Neural cell (in vitro differentiated cells): ENCODE measurements at regions not wholly inside any gene's neighbourhood (a gene's known extent, or its start where the extent isn't known, plus 50 kb on each side); places are given as distances from the start of the nearest gene placed in this dataset.

Source experiments
- H2AFZ ChIP-seq: fragments of 200-600, 300-800 bp; sonication (generic), shearing (Covaris generic); 2 replicates; pipeline ENCODE4 v1.6.0; 2014; ENCODE audit warnings: low read depth, mild to moderate bottlenecking, antibody characterized with exemption, low read length, moderate library complexity
- H3F3A ChIP-seq: fragments of 200-600 bp; shearing (Covaris generic); 2 replicates; pipeline ENCODE4 v1.6.1; 2016; ENCODE audit warnings: mild to moderate bottlenecking, moderate library complexity, mixed read lengths, antibody characterized with exemption, low read length; ENCODE audit not compliant: insufficient read depth, poor library complexity, severe bottlenecking
- H3K27ac ChIP-seq: fragments of 200-600, 300-800 bp; sonication (generic), shearing (Covaris generic); 2 replicates; pipeline ENCODE4 v1.5.1; 2014; ENCODE audit warnings: mild to moderate bottlenecking, low read length, moderate library complexity
- H3K27me3 ChIP-seq: fragments of 300-800, 200-600 bp; sonication (generic), shearing (Covaris generic); 2 replicates; pipeline ENCODE4 v1.6.0; 2014; ENCODE audit warnings: mild to moderate bottlenecking, low read depth, low read length, moderate library complexity; ENCODE audit not compliant: insufficient read depth
- H3K36me3 ChIP-seq: fragments of 300-800, 200-600 bp; sonication (generic), shearing (Covaris generic); 2 replicates; pipeline ENCODE4 v1.5.1; 2014; ENCODE audit warnings: mild to moderate bottlenecking, antibody characterized with exemption, low read length, moderate library complexity; ENCODE audit not compliant: insufficient read depth
- H3K4me2 ChIP-seq: fragments of 300-800, 200-600 bp; sonication (generic), shearing (Covaris generic); 2 replicates; pipeline ENCODE4 v1.6.0; 2014; ENCODE audit warnings: mild to moderate bottlenecking, low read length
- H3K4me3 ChIP-seq: fragments of 300-800, 200-600 bp; sonication (generic), shearing (Covaris generic); 2 replicates; pipeline ENCODE4 v1.5.1; 2014; ENCODE audit warnings: mild to moderate bottlenecking, low read length, moderate library complexity
- H3K79me2 ChIP-seq: fragments of 200-600 bp; shearing (Covaris generic); replicated peaks from 2 replicates; pipeline ENCODE4 v1.6.0; 2014; ENCODE audit warnings: mild to moderate bottlenecking, low read length, moderate library complexity; ENCODE audit not compliant: insufficient read depth
- H3K9ac ChIP-seq: fragments of 300-800, 200-600 bp; sonication (generic), shearing (Covaris generic); 2 replicates; pipeline ENCODE4 v1.6.1; 2016; ENCODE audit warnings: mild to moderate bottlenecking, low read length, mixed read lengths
- H3K9me2 ChIP-seq: fragments of 200-600 bp; shearing (Covaris generic); 2 replicates; pipeline ENCODE4 v1.6.1; 2016; ENCODE audit warnings: mild to moderate bottlenecking, low read length, mixed read lengths; ENCODE audit not compliant: insufficient read depth
- H3K9me3 ChIP-seq: fragments of 200-600, 300-800 bp; sonication (generic), shearing (Covaris generic); 2 replicates; pipeline ENCODE4 v1.6.1; 2016; ENCODE audit warnings: mild to moderate bottlenecking, mixed run types, low read length, moderate library complexity, mixed read lengths
- H4K20me1 ChIP-seq: fragments of 200-600 bp; shearing (Covaris generic); 2 replicates; pipeline ENCODE4 v1.6.1; 2016; ENCODE audit warnings: mild to moderate bottlenecking, mixed run types; ENCODE audit not compliant: insufficient read depth
- CTCF ChIP-seq: fragments of 450-650 bp; IDR thresholded peaks from 2 replicates; pipeline ENCODE4 v1.5.1; 2014; ENCODE audit warnings: antibody characterized with exemption, mild to moderate bottlenecking, moderate library complexity; ENCODE audit not compliant: poor library complexity, severe bottlenecking
- EP300 ChIP-seq: fragments of 450-650 bp; conservative IDR thresholded peaks from 2 replicates; pipeline ENCODE4 v1.6.1; 2014; ENCODE audit warnings: antibody characterized with exemption, mild to moderate bottlenecking, moderate library complexity; ENCODE audit not compliant: poor library complexity, severe bottlenecking
- EZH2 ChIP-seq: fragments of 200-600, 300-800 bp; shearing (Covaris generic), sonication (generic); IDR thresholded peaks from 2 replicates; pipeline ENCODE4 v1.6.1; 2014; ENCODE audit warnings: antibody characterized with exemption, low read length, borderline replicate concordance, mild to moderate bottlenecking; ENCODE audit not compliant: insufficient read depth, poor library complexity, severe bottlenecking
- POLR2AphosphoS5 ChIP-seq: IDR thresholded peaks from 2 replicates; pipeline ENCODE4 v1.6.1; 2012
- RAD21 ChIP-seq: fragments of 450-650 bp; conservative IDR thresholded peaks from 2 replicates; pipeline ENCODE4 v1.6.1; 2014; ENCODE audit warnings: antibody characterized with exemption, mild to moderate bottlenecking, moderate library complexity
- REST ChIP-seq: IDR thresholded peaks from 2 replicates; pipeline ENCODE4 v1.6.1; 2012; ENCODE audit warnings: borderline replicate concordance
- SMC3 ChIP-seq: fragments of 450-650 bp; conservative IDR thresholded peaks from 2 replicates; pipeline ENCODE4 v1.6.1; 2014; ENCODE audit warnings: antibody characterized with exemption, mild to moderate bottlenecking, moderate library complexity; ENCODE audit not compliant: poor library complexity
- TAF1 ChIP-seq: IDR thresholded peaks from 2 replicates; pipeline ENCODE4 v1.6.1; 2012; ENCODE audit warnings: low read depth

GRCh38 chr5:13029211-13029610 lies 915.3 kb downstream of the DNAH5 start:
- H2AFZ ChIP-seq, result no peak overlapping the region

GRCh38 chr5:13027874-13028273 lies 916.6 kb downstream of the DNAH5 start:
- Histone ChIP-seq H3K9me2 (no peaks in the 10 kb centered on the region), H3K36me3 (no peaks in the 10 kb centered on the region), H3K4me2 (no peak overlapping the region), H4K20me1 (no peaks in the 10 kb centered on the region), H3K9me3 (no peaks in the 10 kb centered on the region), H3K79me2 (no peaks in the 10 kb centered on the region), H3K27me3 (no peaks in the 10 kb centered on the region), H3K4me3 (no peak overlapping the region), H2AFZ (no peak overlapping the region), H3F3A (no peaks in the 10 kb centered on the region), H3K27ac (no peak overlapping the region), H3K9ac (no peak overlapping the region)
- TF ChIP-seq CTCF (no peak), SMC3 (no peak), EZH2 (no peak), RAD21 (no peak), REST (no peak), EP300 (no peak), TAF1 (no peak)

More at GRCh38 chr5:13029211-13029610, 915.3 kb downstream of the DNAH5 start:
- Histone ChIP-seq H3K4me3 (no peak overlapping the region), H3K4me2 (no peak overlapping the region), H3K9ac (no peak overlapping the region), H3K27me3 (no peaks in the 10 kb centered on the region), H3F3A (no peaks in the 10 kb centered on the region), H3K9me2 (no peaks in the 10 kb centered on the region), H3K36me3 (no peaks in the 10 kb centered on the region), H3K27ac (no peak overlapping the region), H3K79me2 (no peaks in the 10 kb centered on the region), H4K20me1 (no peaks in the 10 kb centered on the region), H3K9me3 (no peaks in the 10 kb centered on the region)
- TF ChIP-seq CTCF (no peak), TAF1 (no peak), POLR2AphosphoS5 (no peak), EP300 (no peak), REST (no peak), EZH2 (no peak), SMC3 (no peak)
